RKO (cell line): ENCODE measurements at regions not wholly inside any gene's neighbourhood (a gene's known extent, or its start where the extent isn't known, plus 50 kb on each side); places are given as distances from the start of the nearest gene placed in this dataset.
"Not testable (repeated sequence)": the region's sequence is repeated elsewhere in the genome, so short reads cannot be mapped to it uniquely, and the experiment has no call there.

Experiments
- DNase-seq: peaks from one replicate; pipeline ENCODE4 v3.0.0-alpha.2; 2016; ENCODE audit warnings: low spot score

DNA sequence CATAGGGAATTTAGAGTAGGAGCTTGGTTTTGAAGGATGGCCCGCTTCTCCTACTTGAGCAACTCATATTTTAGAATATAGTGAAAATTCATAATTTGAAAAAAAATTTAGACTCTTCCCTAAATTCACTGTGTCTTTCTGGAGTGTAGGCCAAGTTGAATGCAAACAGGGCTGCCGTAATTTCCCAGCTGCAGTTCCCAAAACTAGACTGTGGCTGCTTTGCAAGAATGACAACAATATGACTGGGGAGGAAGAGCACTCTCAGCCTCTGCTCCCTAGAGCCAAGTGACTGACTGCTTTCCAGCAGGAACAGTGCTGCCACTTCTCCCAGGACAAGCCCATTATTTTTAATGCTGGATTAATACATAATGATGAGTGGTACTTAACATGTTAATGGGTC, 209.0 kb downstream of the RHOU start:
- no peak for DNase-seq

DNA sequence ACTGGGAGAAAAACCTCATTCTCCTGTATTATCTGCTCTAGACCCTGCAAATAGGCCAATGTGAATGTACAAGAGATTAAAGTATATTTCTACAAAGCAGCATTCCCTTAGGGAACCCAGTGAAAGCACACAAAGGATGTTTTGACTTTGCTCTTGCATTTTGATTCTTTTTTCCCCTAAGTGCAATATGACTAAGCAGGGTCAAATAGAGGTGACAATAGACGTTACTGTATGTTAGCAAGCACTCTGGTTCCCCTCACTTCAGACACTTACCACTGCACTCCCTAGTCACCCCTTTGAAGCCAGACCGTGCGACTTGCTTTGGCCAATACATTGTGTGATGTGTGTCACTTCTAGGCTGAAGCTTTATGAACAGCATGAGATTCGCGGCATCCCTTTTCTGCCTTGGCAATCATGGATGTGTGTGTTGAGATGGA, 209.7 kb downstream of the RHOU start:
- no peak for DNase-seq

DNA sequence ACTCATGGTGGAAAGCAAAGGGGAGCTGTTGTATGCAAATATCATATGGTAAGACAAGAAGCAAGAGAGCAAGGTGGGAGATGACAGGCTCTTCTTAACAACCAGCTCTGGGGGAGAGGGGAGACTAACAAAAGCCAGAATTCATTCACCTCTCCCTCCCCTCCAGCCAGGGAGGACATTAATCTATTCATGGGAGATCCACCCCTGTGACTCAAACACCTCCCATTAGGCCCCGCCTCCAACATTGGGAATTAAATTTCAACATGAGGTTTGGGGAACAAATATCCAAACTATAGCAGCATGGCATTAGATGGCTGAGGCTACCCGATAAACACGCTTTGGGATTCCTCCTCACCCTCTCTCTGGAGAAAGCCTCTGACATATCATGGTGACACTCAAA, 210.6 kb downstream of the RHOU start:
- no peak for DNase-seq

DNA sequence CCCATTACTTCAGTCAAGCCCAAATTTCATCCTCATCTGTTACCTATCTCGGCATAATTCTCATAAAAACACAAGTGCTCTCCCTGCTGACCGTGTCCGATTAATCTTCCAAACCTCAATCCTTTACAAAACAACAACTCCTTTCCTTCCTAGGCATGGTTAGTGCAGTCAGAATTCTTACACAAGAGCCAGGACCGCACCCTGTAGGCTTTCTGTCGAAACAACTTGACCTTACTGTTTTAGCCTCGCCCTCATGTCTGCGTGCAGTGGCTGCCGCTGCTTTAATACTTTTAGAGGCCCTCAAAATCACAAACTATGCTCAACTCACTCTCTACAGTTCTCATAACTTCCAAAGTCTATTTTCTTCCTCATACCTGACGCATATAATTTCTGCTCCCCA, 214.3 kb downstream of the RHOU start:
- DNase-seq = not testable (repeated sequence)

DNA sequence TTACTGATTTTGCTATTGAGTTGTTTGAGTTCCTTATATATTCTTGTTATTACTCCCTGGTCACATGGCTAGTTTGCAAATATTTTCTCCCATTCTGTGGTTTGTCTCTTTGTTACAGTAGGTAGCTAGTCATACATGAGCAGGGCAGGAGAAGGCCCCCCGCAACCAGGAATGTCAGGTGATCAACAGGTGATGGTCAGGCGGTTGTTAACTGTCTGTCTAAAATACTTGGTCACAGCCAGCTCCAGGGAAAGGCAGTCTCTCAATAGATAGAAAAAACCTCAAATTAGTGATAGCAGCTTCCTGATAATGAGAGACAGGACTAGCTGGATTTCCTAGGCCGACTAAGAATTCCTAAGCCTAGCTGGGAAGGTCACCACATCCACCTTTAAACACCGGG, 217.9 kb downstream of the RHOU start:
- no peak for DNase-seq

DNA sequence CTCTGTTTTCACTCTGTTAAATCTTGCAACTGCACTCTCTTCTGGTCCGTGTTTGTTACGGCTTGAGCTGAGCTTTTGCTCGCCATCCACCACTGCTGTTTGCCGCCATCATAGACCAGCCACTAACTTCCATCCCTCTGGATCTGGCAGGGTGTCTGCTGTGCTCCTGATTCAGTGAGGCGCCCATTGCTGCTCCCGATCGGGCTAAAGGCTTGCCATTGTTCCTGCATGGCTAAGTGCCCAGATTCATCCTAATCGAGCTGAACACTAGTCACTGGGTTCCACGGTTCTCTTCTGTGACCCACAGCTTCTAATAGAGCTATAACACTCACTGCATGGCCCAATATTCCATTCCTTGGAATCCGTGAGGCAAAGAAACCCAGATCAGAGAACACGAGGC, 218.5 kb downstream of the RHOU start:
- DNase-seq = not testable (repeated sequence)

DNA sequence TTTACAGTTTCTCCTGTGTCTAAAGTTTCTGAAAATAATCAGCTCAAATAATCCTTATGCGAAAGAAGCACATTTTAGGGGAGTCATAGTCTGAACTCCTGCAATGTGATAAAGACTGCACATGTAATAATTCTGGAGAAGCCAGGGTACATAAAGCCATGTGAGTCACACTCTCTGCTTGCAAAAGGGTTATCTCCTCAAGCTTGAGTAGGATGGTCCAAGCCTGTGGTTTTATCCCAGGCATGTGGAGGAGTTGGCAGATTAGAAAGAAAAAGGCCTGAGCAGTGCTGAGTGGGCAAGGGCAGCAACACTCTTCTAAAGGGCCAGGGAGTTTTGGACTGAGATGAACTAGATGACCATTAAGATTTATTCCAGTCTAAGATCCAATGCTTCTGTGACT, 220.4 kb downstream of the RHOU start:
- no peak for DNase-seq

DNA sequence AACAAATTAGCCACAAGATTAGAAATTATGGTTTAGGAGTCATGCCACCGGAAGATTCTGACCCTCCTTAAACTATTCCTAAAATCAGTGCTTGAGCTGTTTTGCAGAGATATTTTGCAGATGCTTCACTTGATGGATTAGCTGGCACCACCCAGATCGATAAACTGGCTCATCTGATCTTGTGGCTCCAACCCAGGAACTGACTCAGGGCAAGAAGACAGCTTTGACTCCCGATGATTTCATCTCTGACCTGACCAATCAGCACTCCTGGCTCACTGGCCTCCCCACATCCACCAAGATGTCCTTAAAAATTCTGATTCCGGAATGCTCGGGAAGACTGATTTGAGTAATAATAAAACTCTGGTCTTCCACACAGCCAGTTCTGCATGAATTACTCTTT, 221.6 kb downstream of the RHOU start:
- DNase-seq = no peak

DNA sequence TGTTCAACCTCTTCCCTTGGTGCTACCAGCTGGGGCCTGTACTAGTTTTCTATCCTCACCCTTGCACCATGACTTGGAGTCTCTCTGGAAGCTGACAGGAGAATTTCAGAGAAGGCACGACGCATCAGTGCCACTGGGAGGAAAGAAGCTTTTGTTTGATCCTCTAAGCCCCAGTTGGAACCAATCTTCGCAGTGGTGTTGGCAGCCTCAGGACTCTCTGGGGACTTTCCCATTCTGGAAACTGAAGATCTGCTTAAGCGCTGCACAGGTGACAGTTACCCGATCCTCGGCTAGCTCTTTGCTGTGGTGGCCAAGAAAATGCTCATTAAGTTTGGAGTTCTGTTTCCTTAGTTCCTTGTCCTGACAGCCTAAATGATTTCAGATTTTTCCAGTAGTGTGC, 222.3 kb downstream of the RHOU start:
- no peak for DNase-seq

DNA sequence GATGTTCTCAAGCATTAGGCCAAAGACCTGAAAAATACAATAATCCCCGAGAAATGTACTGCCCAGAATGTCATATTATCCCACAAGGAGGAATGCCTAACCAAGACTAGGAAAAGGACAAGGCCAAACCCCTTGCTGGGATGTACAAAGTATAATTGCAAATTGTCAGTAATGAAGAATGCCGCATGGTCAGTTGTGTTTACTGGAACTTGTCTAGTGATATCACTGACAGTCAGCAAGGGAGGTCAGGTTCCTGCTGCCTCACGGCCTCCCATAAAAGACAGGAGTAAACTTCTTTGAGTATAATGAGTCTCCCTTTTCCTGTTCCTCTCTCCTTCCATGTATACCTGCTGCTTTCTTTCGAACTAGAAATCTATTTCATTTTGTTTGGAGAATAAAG, 222.8 kb downstream of the RHOU start:
- DNase-seq = no peak

DNA sequence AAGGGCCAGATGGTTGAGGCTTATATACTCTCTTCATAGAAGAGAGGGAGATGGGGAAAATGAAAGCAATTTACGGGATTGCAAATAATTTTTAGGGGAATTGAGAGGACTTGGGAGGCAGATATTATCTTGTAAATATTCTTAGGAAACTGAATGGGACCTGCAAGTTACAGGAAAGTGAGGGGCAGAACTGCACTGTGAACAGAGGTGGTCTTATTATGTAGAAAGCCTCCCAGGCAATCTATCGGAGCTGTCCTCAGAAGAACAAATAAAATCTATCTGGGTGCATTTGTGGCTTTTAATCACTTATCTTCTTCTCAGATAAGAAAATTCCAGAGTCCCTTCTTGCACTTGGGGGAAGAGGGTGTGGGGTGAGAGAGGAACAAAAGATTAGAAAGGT, 223.5 kb downstream of the RHOU start:
- DNase-seq = no peak

DNA sequence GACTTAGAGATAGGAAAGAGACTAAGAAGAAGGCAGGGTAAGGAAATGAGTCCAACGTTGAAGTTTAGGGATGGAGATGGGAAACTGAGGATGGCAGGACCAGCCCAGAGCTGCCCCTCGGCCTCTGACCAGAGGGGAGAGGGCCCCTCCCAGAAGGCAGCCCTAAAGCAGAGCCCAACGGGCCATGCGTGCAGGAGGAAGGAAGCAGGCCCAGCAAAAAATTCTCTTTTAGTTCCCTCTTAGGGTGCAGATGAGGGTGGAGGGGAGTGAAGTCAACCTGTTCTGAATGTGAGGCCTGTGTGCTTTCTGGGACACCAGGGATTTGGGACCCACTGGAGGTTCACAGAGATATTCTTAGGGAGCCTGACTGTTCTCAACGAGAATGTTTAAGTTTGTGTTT, 225.4 kb downstream of the RHOU start:
- DNase-seq = no peak

DNA sequence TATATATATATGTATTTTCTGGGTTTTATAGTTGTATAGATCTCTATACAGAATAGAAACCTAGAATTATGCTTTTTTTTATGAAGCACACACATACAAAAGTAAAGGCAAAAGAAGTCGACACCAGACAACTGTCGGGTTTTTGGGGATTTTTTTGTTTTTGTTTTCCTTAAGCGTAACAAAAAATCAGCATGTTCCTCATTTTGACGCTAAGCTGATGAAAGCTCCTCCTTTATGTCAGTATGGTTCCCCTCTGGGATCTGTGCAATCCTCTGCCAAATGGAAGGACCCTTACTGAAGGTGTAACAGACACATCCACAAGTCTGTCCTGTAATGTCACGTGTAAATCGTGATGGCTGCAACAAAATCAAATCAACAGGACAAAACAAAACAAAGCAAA, 226.2 kb downstream of the RHOU start:
- no peak for DNase-seq

DNA sequence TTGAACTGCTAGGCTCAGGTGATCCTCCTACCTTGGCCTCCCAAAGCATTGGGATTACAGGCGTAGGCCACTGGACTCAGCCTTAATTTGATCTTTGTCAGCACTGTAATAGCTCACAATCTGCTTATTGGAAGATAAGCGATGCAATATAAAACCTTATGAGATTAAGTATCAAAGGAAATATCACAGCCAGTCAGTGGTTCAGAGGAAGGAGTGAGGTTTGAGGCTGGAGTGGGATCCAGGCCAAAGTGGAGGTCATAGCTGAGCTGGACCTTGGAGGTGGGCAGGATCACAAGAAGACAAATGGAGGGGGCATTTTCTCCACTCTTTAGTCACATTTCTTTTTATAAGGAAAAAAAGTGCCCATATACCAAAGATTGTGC, 228.5 kb downstream of the RHOU start:
- no peak for DNase-seq

DNA sequence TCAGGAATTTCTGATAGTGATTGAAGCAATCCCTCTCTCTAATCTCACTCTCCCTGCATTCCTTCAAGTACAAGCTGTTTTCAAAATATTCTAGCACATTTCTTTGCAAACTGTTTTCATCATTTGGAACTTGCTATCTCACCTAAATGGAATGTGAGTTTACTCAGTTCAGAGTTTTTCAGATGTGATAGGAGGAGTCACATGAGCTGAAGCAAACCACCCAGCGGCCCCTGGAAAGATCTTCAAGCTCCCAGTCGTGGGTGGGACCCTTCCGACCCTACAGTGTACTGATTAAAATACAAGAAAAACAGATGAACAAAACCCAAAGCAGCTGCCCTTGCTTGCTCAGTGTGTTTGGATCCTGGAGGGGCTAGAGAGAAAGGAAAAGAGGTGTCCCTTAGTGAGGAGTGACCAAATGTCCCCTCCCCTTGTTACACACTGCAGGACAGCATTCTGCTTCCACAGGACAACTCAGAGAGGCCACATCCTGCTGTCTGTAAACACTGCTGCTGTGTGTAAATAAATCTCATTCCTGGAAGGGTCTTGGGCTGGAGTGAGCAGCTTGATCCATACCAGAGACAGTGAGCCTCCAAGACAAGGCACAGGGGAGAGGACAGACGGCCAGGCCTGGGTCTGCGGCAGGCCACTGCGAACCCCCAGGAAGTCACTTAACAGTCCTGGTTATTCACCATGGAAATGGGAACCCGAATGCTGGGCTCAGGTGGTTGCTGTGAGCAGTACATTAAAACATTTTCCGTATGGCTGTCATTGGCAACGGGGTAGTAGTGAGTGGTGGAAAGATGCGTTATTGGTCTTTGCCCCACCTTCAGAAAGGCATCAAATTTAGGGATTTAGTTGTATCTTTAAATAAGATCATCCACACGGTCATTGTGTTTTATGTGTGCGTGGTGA, 229.2 kb downstream of the RHOU start:
- no peak for DNase-seq

DNA sequence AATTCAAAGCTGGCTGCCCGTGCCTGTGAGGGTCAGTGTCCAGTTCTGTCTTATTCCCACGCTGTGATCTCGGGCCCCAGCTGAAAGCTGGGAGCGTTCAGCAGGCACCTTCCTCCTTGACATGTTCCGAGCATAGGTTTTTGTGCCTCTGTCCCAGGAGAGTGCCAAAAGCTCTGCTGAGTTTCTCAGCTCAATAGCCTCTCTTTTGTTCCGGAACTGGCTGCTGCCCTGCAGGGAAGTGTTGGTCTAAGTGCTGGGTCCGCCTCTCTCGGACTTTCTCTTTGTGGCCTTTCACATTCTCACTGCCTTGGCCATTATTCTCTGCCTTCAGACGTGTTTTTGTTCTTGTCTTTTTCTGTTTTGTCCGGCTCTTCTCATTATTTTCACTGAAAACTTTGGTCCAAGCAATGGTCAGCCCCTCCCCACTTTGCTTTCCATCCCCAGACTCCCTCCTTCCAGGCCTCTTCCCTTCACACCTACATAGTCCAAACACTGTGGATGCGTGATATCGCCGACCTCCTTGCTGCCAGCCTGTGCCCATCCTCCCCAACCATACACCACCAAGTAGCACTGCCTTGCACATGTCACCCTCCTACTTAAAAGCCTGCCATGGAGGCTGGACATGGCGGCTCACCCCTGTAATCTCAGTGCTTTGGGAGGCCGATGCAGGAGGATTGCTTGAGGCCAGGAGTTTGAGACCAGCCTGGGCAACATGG, 233.8 kb downstream of the RHOU start:
- no peak for DNase-seq

DNA sequence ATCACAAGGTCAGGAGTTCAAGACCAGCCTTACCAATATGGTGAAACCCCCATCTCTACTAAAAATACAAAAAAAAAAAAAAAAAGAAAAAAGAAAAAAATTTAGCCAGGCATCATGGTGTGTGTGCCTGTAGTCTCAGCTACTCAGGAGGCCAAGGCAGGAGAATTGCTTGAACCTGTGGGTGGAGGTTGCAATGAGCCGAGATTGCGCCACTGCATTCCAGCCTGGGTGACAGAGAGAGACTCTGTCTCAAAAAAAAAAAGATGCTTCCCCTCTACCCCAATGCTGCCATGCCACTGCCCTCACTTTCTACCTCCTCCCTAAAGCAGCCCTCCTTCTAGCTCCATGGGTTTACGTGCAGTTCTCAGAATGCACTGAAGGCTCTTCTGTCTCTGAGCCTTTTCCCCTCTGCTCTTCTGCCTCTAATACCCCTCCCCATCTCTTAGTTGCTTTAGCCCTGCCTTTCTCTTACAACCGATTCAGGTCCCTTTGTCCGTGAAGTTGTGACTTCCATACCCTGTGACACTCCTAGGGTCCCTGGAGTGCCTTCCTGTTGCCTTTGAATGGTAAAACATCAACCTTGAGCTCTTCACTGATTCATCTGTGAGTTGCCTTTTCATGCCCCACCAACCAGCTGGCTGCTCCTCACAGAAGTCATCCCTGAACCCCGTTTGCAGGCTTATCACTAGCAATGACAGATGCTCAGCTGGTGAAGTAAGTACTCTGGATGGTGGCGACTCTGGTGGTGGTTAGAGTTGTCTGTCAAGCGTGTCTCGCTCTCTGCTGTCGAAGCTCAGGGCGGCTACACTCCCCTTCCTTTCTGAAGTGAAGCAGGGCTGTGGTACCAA, 234.9 kb downstream of the RHOU start:
- DNase-seq = no peak

DNA sequence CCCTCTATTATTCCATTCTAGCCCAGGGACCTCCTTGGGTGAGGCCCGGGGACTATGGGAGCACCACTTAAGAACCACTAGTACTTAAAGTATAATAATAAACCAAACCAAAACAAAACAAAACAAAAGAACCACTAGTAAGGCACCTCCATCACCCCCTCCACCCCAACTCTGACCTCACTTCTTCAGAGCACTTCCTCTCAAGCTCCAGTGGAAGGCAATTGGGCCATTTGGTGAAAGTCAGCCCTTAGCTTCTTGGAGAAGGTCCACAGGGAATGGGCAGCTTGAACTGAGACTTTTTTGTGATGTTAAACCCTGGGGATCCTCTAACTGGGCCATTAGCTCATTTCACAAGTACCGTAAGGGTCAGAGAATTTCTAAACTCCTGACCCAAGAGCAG, 237.3 kb downstream of the RHOU start:
- DNase-seq = no peak

DNA sequence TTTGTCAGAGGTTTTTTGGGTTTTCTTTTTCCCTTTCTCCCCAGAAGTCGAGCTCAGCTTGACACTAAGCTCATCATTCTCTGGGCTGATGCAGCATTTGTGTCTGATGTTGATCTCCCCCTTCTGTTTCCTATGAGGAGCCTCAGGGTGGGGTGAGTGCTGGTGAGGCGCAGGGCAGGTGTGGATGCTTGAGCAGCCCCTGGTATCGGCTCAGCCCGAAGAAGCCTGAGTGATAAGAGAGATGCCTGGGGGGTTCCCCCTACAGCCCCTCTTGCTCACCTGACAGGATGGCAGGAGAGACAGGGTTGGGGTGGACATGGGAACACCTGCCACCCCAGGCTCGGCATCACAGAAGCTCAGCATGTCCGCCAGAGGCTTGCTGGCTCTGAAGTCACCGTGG, 239.0 kb downstream of the RHOU start:
- no peak for DNase-seq

DNA sequence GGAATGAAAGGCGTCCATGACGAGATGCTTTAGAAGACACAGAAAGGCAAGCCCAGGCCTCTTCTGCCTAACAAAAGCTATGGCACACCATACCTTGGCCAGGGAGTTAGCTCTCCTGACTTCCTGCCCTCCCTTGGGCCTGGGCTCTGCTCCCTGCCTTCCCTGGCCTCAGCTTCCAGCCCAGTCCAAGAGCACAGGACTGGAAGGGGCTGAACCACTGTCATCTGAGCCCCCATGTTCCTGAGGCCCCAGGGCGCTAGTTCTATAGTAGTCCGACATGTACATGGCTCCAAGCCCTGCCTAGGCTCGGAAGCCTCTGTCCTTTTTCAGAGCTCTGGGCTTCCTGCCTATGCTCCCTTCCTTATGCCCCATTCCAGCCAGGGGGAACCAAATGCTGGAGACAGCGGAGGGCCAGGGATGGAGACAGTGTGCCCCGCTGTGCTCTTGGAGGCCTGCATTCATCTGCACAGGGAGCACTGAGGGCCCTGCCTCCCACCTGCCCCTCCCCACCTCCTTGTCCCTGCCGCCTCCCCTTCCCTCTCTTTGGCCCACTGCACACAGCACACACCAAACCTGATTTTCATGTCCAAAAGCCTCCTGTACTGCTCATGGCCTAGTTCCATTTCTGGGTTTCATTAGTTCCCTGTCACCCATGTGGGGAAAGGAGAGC, 240.1 kb downstream of the RHOU start:
- DNase-seq = no peak

DNA sequence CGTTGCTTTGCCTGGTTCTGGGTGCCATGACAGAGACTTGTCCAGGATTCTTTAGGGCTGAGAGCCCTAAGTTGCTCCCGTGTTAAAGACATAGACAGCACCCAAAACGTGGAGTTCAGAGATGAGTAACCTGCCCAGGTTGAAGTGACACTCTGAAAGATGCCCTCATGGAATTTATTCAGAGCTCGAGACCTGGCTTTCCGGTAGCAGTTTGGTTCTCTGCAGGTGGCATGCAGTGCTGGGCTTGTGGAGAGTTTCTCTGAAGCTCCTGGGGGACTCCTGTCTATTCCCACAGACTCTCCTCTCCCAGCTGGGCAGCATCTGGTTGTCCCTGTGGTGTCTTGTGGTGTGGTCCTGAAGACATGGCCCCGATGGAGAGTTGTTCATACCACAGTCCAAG, 241.0 kb downstream of the RHOU start:
- DNase-seq = no peak

DNA sequence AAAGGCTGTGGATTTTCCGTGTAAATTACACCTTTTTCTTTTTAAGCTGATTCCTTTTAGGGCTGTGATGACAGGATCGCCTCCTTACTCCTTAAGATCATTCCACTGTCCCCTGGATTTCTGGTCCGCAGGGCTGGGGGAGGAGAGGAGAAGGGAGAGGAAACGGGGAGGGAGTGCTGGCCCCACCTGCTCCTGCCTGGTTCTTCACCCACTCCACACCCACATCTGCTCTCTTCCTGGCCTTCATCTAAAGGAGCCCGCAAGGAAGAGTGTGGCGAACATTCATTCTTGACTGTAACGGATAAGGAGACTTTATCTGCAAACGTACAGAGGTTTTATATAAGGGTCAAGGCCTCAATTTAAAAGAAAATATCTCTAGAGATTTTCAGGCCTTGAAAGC, 242.0 kb downstream of the RHOU start:
- DNase-seq = no peak
